GM13977 (cell line): ENCODE measurements at regions not wholly inside any gene's neighbourhood (a gene's known extent, or its start where the extent isn't known, plus 50 kb on each side); places are given as distances from the start of the nearest gene placed in this dataset.

Experiments used
- DNase-seq: peaks from one replicate; pipeline ENCODE4 v3.0.0; 2012; ENCODE audit warnings: low spot score
- in situ Hi-C: fragments of 300-500 bp; cut with MboI; formaldehyde crosslinking; loops from one replicate; pipeline ENCODE4 v1.12.0; 2022; ENCODE audit warnings: low sequenced_read_pairs, low pct_unique_long_range_greater_than_20kb, mixed read lengths, inconsistent platforms; ENCODE audit not compliant: unreplicated experiment
- TF ChIP-seq, protein P1 (sequence below): IDR thresholded peaks from 2 replicates; pipeline ENCODE4 v1.5.1; 2012; ENCODE audit warnings: mild to moderate bottlenecking, control low read depth; ENCODE audit not compliant: insufficient read depth; ENCODE audit errors: extremely low read depth, missing control alignments

DNA sequence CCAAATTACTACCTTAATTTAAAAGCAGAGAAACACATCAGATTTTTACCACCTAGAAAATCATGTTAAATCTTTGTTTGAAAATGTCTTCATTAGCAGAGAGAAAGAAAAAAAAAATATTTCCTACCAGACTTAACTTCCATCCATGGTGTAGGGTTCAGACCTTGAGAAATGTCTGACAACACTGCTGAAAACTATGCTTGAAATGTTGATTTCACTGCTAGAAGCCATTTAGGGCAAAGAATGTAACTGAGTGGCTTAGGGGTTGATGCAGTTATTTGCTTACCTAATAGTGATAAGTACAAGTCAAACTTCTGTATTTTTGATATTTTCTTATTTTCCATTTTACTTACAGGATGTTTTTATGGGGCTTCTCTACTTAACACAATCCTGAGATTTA lies 495.6 kb upstream of the NEGR1 start:
- in situ Hi-C loops: no loop called here

DNA sequence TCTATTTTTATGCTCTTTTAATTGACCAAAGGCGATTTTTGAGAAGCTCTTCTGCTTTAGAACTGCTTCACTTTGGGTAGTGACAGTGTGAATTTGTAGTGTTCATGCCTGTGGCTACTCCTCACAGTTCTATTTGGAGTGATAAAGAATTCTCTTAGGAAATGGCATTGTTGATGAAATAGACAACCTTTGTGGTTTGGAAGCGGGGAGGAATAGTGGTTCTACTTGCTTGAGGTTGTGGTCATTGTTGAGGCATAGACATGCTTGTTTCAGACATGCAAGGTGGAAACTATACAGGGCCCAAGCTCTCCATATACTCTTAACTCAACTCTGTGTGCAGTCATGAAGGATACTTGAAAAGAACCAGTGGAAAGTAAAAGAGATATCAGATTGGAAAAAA lies 481.1 kb upstream of the NEGR1 start:
- DNase-seq: no peak
- TF ChIP-seq, protein P1, sequence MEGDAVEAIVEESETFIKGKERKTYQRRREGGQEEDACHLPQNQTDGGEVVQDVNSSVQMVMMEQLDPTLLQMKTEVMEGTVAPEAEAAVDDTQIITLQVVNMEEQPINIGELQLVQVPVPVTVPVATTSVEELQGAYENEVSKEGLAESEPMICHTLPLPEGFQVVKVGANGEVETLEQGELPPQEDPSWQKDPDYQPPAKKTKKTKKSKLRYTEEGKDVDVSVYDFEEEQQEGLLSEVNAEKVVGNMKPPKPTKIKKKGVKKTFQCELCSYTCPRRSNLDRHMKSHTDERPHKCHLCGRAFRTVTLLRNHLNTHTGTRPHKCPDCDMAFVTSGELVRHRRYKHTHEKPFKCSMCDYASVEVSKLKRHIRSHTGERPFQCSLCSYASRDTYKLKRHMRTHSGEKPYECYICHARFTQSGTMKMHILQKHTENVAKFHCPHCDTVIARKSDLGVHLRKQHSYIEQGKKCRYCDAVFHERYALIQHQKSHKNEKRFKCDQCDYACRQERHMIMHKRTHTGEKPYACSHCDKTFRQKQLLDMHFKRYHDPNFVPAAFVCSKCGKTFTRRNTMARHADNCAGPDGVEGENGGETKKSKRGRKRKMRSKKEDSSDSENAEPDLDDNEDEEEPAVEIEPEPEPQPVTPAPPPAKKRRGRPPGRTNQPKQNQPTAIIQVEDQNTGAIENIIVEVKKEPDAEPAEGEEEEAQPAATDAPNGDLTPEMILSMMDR: no peak
- in situ Hi-C loops: no loop called here

More for the DNA sequence above, 495.6 kb upstream of the NEGR1 start:
- DNase-seq: no peak
- TF ChIP-seq, protein P1: no peak

DNA sequence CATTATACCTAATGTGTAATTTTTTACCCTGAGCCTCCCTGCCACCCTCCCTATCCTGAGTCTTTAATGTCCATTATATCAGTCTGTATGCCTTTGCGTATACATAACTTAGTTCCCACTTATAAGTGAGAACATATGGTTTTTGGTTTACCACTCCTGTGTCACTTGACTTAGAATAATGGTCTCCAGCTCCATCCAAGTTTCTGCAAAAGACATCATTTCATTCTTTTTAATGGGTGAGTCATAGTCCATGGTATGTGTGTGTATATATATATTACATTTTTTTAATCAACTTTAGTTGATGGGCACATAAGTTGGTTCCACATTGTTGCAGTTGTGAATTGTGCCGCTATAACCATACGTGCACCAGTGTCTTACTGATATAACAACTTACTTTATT lies 477.1 kb upstream of the NEGR1 start:
- TF ChIP-seq, protein P1: no peak
- DNase-seq: no peak
- in situ Hi-C loops: no loop called here

- DNase-seq: no peak
- TF ChIP-seq, protein P1: no peak
- in situ Hi-C loops: no loop called here
Observed at GRCh38 chr1:72757843-72758242, 475.5 kb upstream of the NEGR1 start.

GRCh38 chr1:72745413-72745812 lies 463.1 kb upstream of the NEGR1 start:
- DNase-seq: no peak
- in situ Hi-C loops: no loop called here
- TF ChIP-seq, protein P1: no peak

DNA sequence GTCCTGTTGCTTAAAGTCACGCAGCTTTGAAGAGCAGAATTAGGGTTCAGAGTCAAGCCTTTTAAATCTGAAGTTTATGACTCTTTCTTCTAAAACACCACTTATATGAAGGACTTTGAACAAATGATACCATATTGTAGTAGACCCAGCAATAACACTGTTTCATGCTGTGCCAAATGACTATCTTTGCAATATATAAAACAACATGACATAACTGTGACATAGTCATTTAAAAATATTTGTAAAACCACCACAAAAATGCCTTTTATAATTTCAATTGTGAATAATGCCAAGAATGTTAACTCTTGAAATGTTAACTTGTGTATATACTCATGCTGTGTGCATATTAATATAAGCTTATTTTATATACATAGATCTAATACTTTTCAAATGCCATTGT lies 452.1 kb upstream of the NEGR1 start:
- no peak for DNase-seq
- TF ChIP-seq, protein P1: no peak
- in situ Hi-C loops: no loop called here

GRCh38 chr1:72724951-72725861 lies 442.9 kb upstream of the NEGR1 start:
- in situ Hi-C loops: no loop called here
- TF ChIP-seq, protein P1: no peak
- DNase-seq: no peak
